ENCODE measurements at regions not wholly inside any gene's neighbourhood (a gene's known extent, or its start where the extent isn't known, plus 50 kb on each side); places are given as distances from the start of the nearest gene placed in this dataset.
"Not testable (repeated sequence)": the region's sequence is repeated elsewhere in the genome, so short reads cannot be mapped to it uniquely, and the experiment has no call there.

- Histone ChIP-seq H3K27me3 (ENCODE audit: insufficient read depth, insufficient read length) (no peaks in the 10 kb centered on the region), H3K36me3 (ENCODE audit: insufficient read depth, insufficient read length, low read length) (no peaks in the 10 kb centered on the region), H3K4me1 (ENCODE audit: insufficient read depth, insufficient read length) (no peaks in the 10 kb centered on the region), H3K4me3 (ENCODE audit: insufficient read length, low read depth) (no peak overlapping the region), H3K9me3 (ENCODE audit: insufficient read depth, low read length) (no peaks in the 10 kb centered on the region), H3K9ac (ENCODE audit: insufficient read length, low read depth) (no peak overlapping the region)
- DNase-seq (ENCODE audit: low read depth, low spot score) = no peak
- TF ChIP-seq ZNF274 (IDR thresholded peaks at IDR 0.05; ENCODE audit: low read depth, low read length) (no peak), YY1 (IDR thresholded peaks at IDR 0.05; ENCODE audit: insufficient read depth, insufficient read length) (no peak), SUZ12 (IDR thresholded peaks at IDR 0.05; ENCODE audit: extremely low read depth, insufficient read depth, insufficient read length) (no peak)
Observed at GRCh38 chr4:111957997-111958396, 187.3 kb upstream of the FAM241A start.

- no peaks in the 10 kb centered on the region for H3K36me3 ChIP-seq (ENCODE audit: insufficient read depth, insufficient read length, low read length)
- TF ChIP-seq YY1 (IDR thresholded peaks at IDR 0.05; ENCODE audit: insufficient read depth, insufficient read length) = no peak
- no peak for TF ChIP-seq SUZ12 (IDR thresholded peaks at IDR 0.05; ENCODE audit: extremely low read depth, insufficient read depth, insufficient read length)
- TF ChIP-seq ZNF274 (IDR thresholded peaks at IDR 0.05; ENCODE audit: low read depth, low read length) = no peak
- no peak for DNase-seq (ENCODE audit: low read depth, low spot score)
- H3K4me3 ChIP-seq (ENCODE audit: insufficient read length, low read depth) = no peak overlapping the region
- H3K4me1 ChIP-seq (ENCODE audit: insufficient read depth, insufficient read length) = no peaks in the 10 kb centered on the region
- no peak overlapping the region for H3K9ac ChIP-seq (ENCODE audit: insufficient read length, low read depth)
- no peaks in the 10 kb centered on the region for H3K27me3 ChIP-seq (ENCODE audit: insufficient read depth, insufficient read length)
- H3K9me3 ChIP-seq (ENCODE audit: insufficient read depth, low read length) = no peaks in the 10 kb centered on the region
Observed at GRCh38 chr4:111959222-111959621, 186.0 kb upstream of the FAM241A start.

GRCh38 chr4:111960241-111960667 is 185.0 kb upstream of the FAM241A start:
- Histone ChIP-seq H3K4me1 (ENCODE audit: insufficient read depth, insufficient read length) (no peaks in the 10 kb centered on the region), H3K36me3 (ENCODE audit: insufficient read depth, insufficient read length, low read length) (no peaks in the 10 kb centered on the region), H3K4me3 (ENCODE audit: insufficient read length, low read depth) (no peak overlapping the region), H3K27me3 (ENCODE audit: insufficient read depth, insufficient read length) (no peaks in the 10 kb centered on the region), H3K9me3 (ENCODE audit: insufficient read depth, low read length) (no peaks in the 10 kb centered on the region), H3K9ac (ENCODE audit: insufficient read length, low read depth) (no peak overlapping the region)
- DNase-seq (ENCODE audit: low read depth, low spot score) = no peak
- TF ChIP-seq YY1 (IDR thresholded peaks at IDR 0.05; ENCODE audit: insufficient read depth, insufficient read length) (no peak), SUZ12 (IDR thresholded peaks at IDR 0.05; ENCODE audit: extremely low read depth, insufficient read depth, insufficient read length) (no peak), ZNF274 (IDR thresholded peaks at IDR 0.05; ENCODE audit: low read depth, low read length) (no peak)

- H3K9me3 ChIP-seq (ENCODE audit: insufficient read depth, low read length); H3K36me3 ChIP-seq (ENCODE audit: insufficient read depth, insufficient read length, low read length); H3K4me1 ChIP-seq (ENCODE audit: insufficient read depth, insufficient read length); DNase-seq (ENCODE audit: low read depth, low spot score); H3K4me3 ChIP-seq (ENCODE audit: insufficient read length, low read depth); H3K27me3 ChIP-seq (ENCODE audit: insufficient read depth, insufficient read length); H3K9ac ChIP-seq (ENCODE audit: insufficient read length, low read depth): not testable (repeated sequence)
Observed at GRCh38 chr4:111961026-111961425, 184.2 kb upstream of the FAM241A start.

GRCh38 chr4:111961809-111962208 is 183.4 kb upstream of the FAM241A start:
- Histone ChIP-seq H3K4me3 (ENCODE audit: insufficient read length, low read depth) (no peak overlapping the region), H3K9ac (ENCODE audit: insufficient read length, low read depth) (no peak overlapping the region), H3K4me1 (ENCODE audit: insufficient read depth, insufficient read length) (no peaks in the 10 kb centered on the region), H3K9me3 (ENCODE audit: insufficient read depth, low read length) (no peaks in the 10 kb centered on the region), H3K36me3 (ENCODE audit: insufficient read depth, insufficient read length, low read length) (no peaks in the 10 kb centered on the region), H3K27me3 (ENCODE audit: insufficient read depth, insufficient read length) (no peaks in the 10 kb centered on the region)
- no peak for DNase-seq (ENCODE audit: low read depth, low spot score)
- no peak for TF ChIP-seq ZNF274 (IDR thresholded peaks at IDR 0.05; ENCODE audit: low read depth, low read length)
- TF ChIP-seq YY1 (IDR thresholded peaks at IDR 0.05; ENCODE audit: insufficient read depth, insufficient read length) = no peak
- TF ChIP-seq SUZ12 (IDR thresholded peaks at IDR 0.05; ENCODE audit: extremely low read depth, insufficient read depth, insufficient read length) = no peak

- Histone ChIP-seq H3K27me3 (ENCODE audit: insufficient read depth, insufficient read length) (no peaks in the 10 kb centered on the region), H3K4me3 (ENCODE audit: insufficient read length, low read depth) (no peak overlapping the region)
Observed at GRCh38 chr4:111963158-111963700, 182.0 kb upstream of the FAM241A start.

GRCh38 chr4:111977419-111977965 is 167.8 kb upstream of the FAM241A start:
- TF ChIP-seq SUZ12 (IDR thresholded peaks at IDR 0.05; ENCODE audit: extremely low read depth, insufficient read depth, insufficient read length) (no peak), ZNF274 (IDR thresholded peaks at IDR 0.05; ENCODE audit: low read depth, low read length) (no peak), YY1 (IDR thresholded peaks at IDR 0.05; ENCODE audit: insufficient read depth, insufficient read length) (no peak)
- Histone ChIP-seq H3K27me3 (ENCODE audit: insufficient read depth, insufficient read length) (no peaks in the 10 kb centered on the region), H3K36me3 (ENCODE audit: insufficient read depth, insufficient read length, low read length) (no peaks in the 10 kb centered on the region), H3K4me1 (ENCODE audit: insufficient read depth, insufficient read length) (no peaks in the 10 kb centered on the region), H3K9me3 (ENCODE audit: insufficient read depth, low read length) (no peaks in the 10 kb centered on the region), H3K9ac (ENCODE audit: insufficient read length, low read depth) (no peak overlapping the region), H3K4me3 (ENCODE audit: insufficient read length, low read depth) (no peak overlapping the region)
- no peak for DNase-seq (ENCODE audit: low read depth, low spot score)

More at GRCh38 chr4:111963158-111963700, 182.0 kb upstream of the FAM241A start:
- Histone ChIP-seq H3K9ac (ENCODE audit: insufficient read length, low read depth) (no peak overlapping the region), H3K9me3 (ENCODE audit: insufficient read depth, low read length) (no peaks in the 10 kb centered on the region), H3K36me3 (ENCODE audit: insufficient read depth, insufficient read length, low read length) (no peaks in the 10 kb centered on the region), H3K4me1 (ENCODE audit: insufficient read depth, insufficient read length) (no peaks in the 10 kb centered on the region)
- no peak for TF ChIP-seq SUZ12 (IDR thresholded peaks at IDR 0.05; ENCODE audit: extremely low read depth, insufficient read depth, insufficient read length)
- no peak for TF ChIP-seq ZNF274 (IDR thresholded peaks at IDR 0.05; ENCODE audit: low read depth, low read length)
- no peak for TF ChIP-seq YY1 (IDR thresholded peaks at IDR 0.05; ENCODE audit: insufficient read depth, insufficient read length)
- DNase-seq (ENCODE audit: low read depth, low spot score) = no peak

Measured in NT2/D1 (cell line).